SK-N-SH treated with all-trans-retinoic acid at 6 μM for 48 hours (cell line): ENCODE measurements at regions not wholly inside any gene's neighbourhood (a gene's known extent, or its start where the extent isn't known, plus 50 kb on each side); places are given as distances from the start of the nearest gene placed in this dataset.

Experiments
- ATAC-seq: fragments of 200-7000 bp; cut with Tn5 transposase; 3 replicates; pipeline ENCODE4 v1.9.1; 2020; ENCODE audit warnings: mild to moderate bottlenecking, moderate library complexity
- ARNTL ChIP-seq: fragments of 450-650 bp; formaldehyde crosslinking; IDR thresholded peaks from 2 replicates; pipeline ENCODE4 v1.5.0; 2020; ENCODE audit warnings: low read depth, mild to moderate bottlenecking, moderate library complexity, borderline replicate concordance
- BACH2 ChIP-seq: fragments of 250-450 bp; sonication (Bioruptor Pico); IDR thresholded peaks from 2 replicates; pipeline ENCODE4 v1.9.0; 2021; ENCODE audit warnings: mild to moderate bottlenecking, borderline replicate concordance
- CSDC2 ChIP-seq: fragments of 250-450 bp; sonication (Bioruptor Pico); IDR thresholded peaks from 2 replicates; pipeline ENCODE4 v1.5.0; 2020; ENCODE audit warnings: mild to moderate bottlenecking, moderate library complexity
- ESRRG ChIP-seq: fragments of 250-450 bp; sonication (Bioruptor Pico); IDR thresholded peaks from 2 replicates; pipeline ENCODE4 v1.6.1; 2021; ENCODE audit warnings: mild to moderate bottlenecking
- GLIS3 ChIP-seq: fragments of 250-450 bp; sonication (Bioruptor Pico); IDR thresholded peaks from 2 replicates; pipeline ENCODE4 v1.5.0; 2020; ENCODE audit warnings: mild to moderate bottlenecking, moderate library complexity
- OSR1 ChIP-seq: fragments of 250-450 bp; sonication (Bioruptor Pico); IDR thresholded peaks from 2 replicates; pipeline ENCODE4 v1.8.0; 2022; ENCODE audit warnings: moderate library complexity, mild to moderate bottlenecking, inconsistent platforms
- PPARA ChIP-seq: fragments of 250-450 bp; sonication (Bioruptor Pico); IDR thresholded peaks from 2 replicates; pipeline ENCODE4 v1.5.0; 2020; ENCODE audit warnings: mild to moderate bottlenecking, borderline replicate concordance
- RARB ChIP-seq: fragments of 250-450 bp; sonication (Bioruptor Pico); IDR thresholded peaks from 2 replicates; pipeline ENCODE4 v1.8.0; 2021; ENCODE audit warnings: mild to moderate bottlenecking, moderate library complexity
- SNAI2 ChIP-seq: fragments of 250-450 bp; sonication (Bioruptor Pico); IDR thresholded peaks from 2 replicates; pipeline ENCODE4 v1.5.0; 2020; ENCODE audit warnings: mild to moderate bottlenecking, moderate library complexity
- TCF4 ChIP-seq: fragments of 250-450 bp; sonication (Bioruptor Pico); IDR thresholded peaks from 2 replicates; pipeline ENCODE4 v1.8.0; 2021; ENCODE audit warnings: mild to moderate bottlenecking, moderate library complexity, borderline replicate concordance
- TOX ChIP-seq: fragments of 250-450 bp; sonication (Bioruptor Pico); IDR thresholded peaks from 2 replicates; pipeline ENCODE4 v1.8.0; 2021; ENCODE audit warnings: mild to moderate bottlenecking, moderate library complexity, borderline replicate concordance
- ZC3H10 ChIP-seq: fragments of 250-450 bp; sonication (Bioruptor Pico); IDR thresholded peaks from 2 replicates; pipeline ENCODE4 v1.5.1; 2021; ENCODE audit warnings: mild to moderate bottlenecking, moderate library complexity
- ZFP3 ChIP-seq: fragments of 250-450 bp; sonication (Bioruptor Pico); IDR thresholded peaks from 2 replicates; pipeline ENCODE4 v1.5.0; 2020; ENCODE audit warnings: mild to moderate bottlenecking, moderate library complexity
- ZFP30 ChIP-seq: fragments of 450-650 bp; formaldehyde crosslinking; IDR thresholded peaks from 2 replicates; pipeline ENCODE4 v1.5.0; 2022; ENCODE audit warnings: mild to moderate bottlenecking, moderate library complexity
- ZNF565 ChIP-seq: fragments of 450-650 bp; formaldehyde crosslinking; conservative IDR thresholded peaks from 2 replicates; pipeline ENCODE4 v1.5.0; 2020; ENCODE audit warnings: low read depth, mild to moderate bottlenecking, moderate library complexity
- ZNF70 ChIP-seq: fragments of 450-650 bp; formaldehyde crosslinking; IDR thresholded peaks from 2 replicates; pipeline ENCODE4 v1.5.0; 2020; ENCODE audit warnings: mild to moderate bottlenecking, moderate library complexity
- ZNF8 ChIP-seq: fragments of 450-650 bp; formaldehyde crosslinking; IDR thresholded peaks from 2 replicates; pipeline ENCODE4 v1.5.0; 2020; ENCODE audit warnings: mild to moderate bottlenecking, moderate library complexity
- TF ChIP-seq, protein P1 (sequence below): fragments of 250-450 bp; sonication (Bioruptor Pico); IDR thresholded peaks from 2 replicates; pipeline ENCODE4 v1.8.0; 2020; ENCODE audit warnings: mild to moderate bottlenecking, moderate library complexity, borderline replicate concordance
- TF ChIP-seq, protein P2 (sequence below): fragments of 250-450 bp; sonication (Bioruptor Pico); IDR thresholded peaks from 2 replicates; pipeline ENCODE4 v1.5.1; 2021; ENCODE audit warnings: mild to moderate bottlenecking, moderate library complexity
- TF ChIP-seq, protein P3 (sequence below): fragments of 250-450 bp; sonication (Bioruptor Pico); IDR thresholded peaks from 2 replicates; pipeline ENCODE4 v1.5.1; 2020; ENCODE audit warnings: low read depth, mild to moderate bottlenecking, moderate library complexity
- TF ChIP-seq, protein P4 (sequence below): fragments of 250-450 bp; sonication (Bioruptor Pico); IDR thresholded peaks from 2 replicates; pipeline ENCODE4 v1.8.0; 2021; ENCODE audit warnings: low read depth, mild to moderate bottlenecking, moderate library complexity, borderline replicate concordance
- TF ChIP-seq, protein P5 (sequence below): fragments of 250-450 bp; sonication (Bioruptor Pico); IDR thresholded peaks from 2 replicates; pipeline ENCODE4 v1.5.0; 2020; ENCODE audit warnings: mild to moderate bottlenecking, moderate library complexity

DNA sequence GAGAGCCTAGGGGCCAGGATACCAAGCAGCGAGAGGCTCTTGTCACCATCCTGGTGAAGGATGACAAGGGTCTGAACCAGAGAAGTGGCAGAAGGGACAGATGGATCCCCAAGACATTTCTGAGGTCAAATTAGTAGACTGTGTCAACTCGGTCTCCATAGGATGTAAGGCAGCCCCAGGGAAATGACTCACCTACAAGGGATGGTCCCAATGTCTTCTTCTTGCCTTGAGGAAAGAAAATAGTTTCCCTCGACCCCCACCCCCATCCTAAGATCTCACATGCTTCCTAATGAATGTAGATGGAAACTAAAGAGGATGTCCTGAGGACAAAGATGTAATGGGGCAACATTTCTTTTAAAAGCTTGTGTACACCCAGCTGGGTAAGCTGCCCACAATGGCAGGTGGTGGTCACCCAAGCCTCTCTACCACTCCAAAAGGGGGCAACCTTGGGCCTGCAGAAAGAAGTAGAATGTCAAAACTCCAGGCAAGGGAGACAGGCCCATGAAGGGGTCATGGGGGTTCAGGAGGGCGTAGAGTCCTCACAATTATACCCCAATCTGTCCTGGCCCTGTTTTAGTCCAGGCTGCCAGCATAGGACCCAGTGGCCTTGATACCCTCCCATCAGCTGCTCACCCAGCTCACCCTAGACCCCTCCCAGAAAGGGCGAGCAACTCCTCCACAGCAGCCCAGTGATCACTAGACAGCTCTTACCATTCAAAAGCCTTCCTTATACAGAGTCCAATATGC lies 187.4 kb downstream of the ACTL7B start:
- no peak for ATAC-seq
- TF ChIP-seq PPARA (CRISPR knock-in tag) = no peak
- TF ChIP-seq CSDC2 (CRISPR knock-in tag) = no peak
- TF ChIP-seq BACH2 (CRISPR knock-in tag) = no peak
- TF ChIP-seq, protein P1, sequence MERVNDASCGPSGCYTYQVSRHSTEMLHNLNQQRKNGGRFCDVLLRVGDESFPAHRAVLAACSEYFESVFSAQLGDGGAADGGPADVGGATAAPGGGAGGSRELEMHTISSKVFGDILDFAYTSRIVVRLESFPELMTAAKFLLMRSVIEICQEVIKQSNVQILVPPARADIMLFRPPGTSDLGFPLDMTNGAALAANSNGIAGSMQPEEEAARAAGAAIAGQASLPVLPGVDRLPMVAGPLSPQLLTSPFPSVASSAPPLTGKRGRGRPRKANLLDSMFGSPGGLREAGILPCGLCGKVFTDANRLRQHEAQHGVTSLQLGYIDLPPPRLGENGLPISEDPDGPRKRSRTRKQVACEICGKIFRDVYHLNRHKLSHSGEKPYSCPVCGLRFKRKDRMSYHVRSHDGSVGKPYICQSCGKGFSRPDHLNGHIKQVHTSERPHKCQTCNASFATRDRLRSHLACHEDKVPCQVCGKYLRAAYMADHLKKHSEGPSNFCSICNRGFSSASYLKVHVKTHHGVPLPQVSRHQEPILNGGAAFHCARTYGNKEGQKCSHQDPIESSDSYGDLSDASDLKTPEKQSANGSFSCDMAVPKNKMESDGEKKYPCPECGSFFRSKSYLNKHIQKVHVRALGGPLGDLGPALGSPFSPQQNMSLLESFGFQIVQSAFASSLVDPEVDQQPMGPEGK (CRISPR knock-in tag) = no peak
- no peak for TF ChIP-seq ZNF565
- no peak for TF ChIP-seq TOX (CRISPR knock-in tag)
- TF ChIP-seq ZFP3 = no peak
- TF ChIP-seq, protein P2, sequence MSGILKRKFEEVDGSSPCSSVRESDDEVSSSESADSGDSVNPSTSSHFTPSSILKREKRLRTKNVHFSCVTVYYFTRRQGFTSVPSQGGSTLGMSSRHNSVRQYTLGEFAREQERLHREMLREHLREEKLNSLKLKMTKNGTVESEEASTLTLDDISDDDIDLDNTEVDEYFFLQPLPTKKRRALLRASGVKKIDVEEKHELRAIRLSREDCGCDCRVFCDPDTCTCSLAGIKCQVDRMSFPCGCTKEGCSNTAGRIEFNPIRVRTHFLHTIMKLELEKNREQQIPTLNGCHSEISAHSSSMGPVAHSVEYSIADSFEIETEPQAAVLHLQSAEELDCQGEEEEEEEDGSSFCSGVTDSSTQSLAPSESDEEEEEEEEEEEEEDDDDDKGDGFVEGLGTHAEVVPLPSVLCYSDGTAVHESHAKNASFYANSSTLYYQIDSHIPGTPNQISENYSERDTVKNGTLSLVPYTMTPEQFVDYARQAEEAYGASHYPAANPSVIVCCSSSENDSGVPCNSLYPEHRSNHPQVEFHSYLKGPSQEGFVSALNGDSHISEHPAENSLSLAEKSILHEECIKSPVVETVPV (CRISPR knock-in tag) = no peak
- TF ChIP-seq, protein P3, sequence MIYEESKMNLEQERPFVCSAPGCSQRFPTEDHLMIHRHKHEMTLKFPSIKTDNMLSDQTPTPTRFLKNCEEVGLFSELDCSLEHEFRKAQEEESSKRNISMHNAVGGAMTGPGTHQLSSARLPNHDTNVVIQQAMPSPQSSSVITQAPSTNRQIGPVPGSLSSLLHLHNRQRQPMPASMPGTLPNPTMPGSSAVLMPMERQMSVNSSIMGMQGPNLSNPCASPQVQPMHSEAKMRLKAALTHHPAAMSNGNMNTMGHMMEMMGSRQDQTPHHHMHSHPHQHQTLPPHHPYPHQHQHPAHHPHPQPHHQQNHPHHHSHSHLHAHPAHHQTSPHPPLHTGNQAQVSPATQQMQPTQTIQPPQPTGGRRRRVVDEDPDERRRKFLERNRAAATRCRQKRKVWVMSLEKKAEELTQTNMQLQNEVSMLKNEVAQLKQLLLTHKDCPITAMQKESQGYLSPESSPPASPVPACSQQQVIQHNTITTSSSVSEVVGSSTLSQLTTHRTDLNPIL (CRISPR knock-in tag) = no peak
- TF ChIP-seq TCF4 (CRISPR knock-in tag) = no peak
- no peak for TF ChIP-seq ZNF70 (CRISPR knock-in tag)
- TF ChIP-seq ZFP30 = no peak
- TF ChIP-seq, protein P4, sequence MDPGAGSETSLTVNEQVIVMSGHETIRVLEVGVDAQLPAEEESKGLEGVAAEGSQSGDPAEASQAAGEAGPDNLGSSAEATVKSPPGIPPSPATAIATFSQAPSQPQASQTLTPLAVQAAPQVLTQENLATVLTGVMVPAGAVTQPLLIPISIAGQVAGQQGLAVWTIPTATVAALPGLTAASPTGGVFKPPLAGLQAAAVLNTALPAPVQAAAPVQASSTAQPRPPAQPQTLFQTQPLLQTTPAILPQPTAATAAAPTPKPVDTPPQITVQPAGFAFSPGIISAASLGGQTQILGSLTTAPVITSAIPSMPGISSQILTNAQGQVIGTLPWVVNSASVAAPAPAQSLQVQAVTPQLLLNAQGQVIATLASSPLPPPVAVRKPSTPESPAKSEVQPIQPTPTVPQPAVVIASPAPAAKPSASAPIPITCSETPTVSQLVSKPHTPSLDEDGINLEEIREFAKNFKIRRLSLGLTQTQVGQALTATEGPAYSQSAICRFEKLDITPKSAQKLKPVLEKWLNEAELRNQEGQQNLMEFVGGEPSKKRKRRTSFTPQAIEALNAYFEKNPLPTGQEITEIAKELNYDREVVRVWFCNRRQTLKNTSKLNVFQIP (CRISPR knock-in tag) = no peak
- TF ChIP-seq ARNTL (CRISPR knock-in tag) = no peak
- no peak for TF ChIP-seq ESRRG (CRISPR knock-in tag)
- TF ChIP-seq OSR1 (CRISPR knock-in tag) = no peak
- no peak for TF ChIP-seq RARB (CRISPR knock-in tag)
- TF ChIP-seq, all 23 proteins: peak for 0

DNA sequence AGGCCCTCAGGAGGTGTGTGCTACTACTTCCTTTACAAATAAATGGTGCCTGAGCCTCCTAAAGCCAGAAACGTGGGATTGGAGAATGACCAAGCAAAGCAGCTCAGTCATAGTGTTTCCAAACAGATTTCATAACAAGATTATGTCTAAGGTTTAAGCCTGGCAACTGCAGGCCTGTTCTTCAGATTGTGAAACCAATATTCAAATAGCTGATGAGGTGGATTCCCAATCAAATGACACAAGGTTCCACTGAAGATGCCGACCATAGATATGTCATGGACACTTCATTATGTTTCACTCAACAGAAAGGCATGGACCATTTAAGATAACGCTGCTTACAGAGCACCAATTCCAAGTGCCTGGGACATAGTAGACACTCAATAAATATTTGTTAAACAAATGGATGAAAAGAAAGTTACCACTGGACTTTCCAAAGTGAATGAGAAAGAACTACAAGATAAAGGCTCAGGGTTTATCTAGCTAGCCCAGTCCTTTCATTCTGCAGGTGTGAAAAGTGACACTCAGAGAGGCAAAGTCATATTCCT lies 189.5 kb downstream of the ACTL7B start:
- TF ChIP-seq BACH2 (CRISPR knock-in tag) (no peak), ESRRG (CRISPR knock-in tag) (no peak), SNAI2 (CRISPR knock-in tag) (no peak), TCF4 (CRISPR knock-in tag) (no peak), ZNF8 (CRISPR knock-in tag) (no peak), ZC3H10 (CRISPR knock-in tag) (no peak), ARNTL (CRISPR knock-in tag) (no peak), OSR1 (CRISPR knock-in tag) (no peak), GLIS3 (CRISPR knock-in tag) (no peak), ZFP30 (no peak), ZFP3 (no peak), CSDC2 (CRISPR knock-in tag) (no peak)
- TF ChIP-seq, protein P5, sequence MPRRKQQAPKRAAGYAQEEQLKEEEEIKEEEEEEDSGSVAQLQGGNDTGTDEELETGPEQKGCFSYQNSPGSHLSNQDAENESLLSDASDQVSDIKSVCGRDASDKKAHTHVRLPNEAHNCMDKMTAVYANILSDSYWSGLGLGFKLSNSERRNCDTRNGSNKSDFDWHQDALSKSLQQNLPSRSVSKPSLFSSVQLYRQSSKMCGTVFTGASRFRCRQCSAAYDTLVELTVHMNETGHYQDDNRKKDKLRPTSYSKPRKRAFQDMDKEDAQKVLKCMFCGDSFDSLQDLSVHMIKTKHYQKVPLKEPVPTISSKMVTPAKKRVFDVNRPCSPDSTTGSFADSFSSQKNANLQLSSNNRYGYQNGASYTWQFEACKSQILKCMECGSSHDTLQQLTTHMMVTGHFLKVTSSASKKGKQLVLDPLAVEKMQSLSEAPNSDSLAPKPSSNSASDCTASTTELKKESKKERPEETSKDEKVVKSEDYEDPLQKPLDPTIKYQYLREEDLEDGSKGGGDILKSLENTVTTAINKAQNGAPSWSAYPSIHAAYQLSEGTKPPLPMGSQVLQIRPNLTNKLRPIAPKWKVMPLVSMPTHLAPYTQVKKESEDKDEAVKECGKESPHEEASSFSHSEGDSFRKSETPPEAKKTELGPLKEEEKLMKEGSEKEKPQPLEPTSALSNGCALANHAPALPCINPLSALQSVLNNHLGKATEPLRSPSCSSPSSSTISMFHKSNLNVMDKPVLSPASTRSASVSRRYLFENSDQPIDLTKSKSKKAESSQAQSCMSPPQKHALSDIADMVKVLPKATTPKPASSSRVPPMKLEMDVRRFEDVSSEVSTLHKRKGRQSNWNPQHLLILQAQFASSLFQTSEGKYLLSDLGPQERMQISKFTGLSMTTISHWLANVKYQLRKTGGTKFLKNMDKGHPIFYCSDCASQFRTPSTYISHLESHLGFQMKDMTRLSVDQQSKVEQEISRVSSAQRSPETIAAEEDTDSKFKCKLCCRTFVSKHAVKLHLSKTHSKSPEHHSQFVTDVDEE (CRISPR knock-in tag) = no peak
- TF ChIP-seq, protein P1 (CRISPR knock-in tag) = no peak
- TF ChIP-seq, protein P4 (CRISPR knock-in tag) = no peak
- TF ChIP-seq, protein P3 (CRISPR knock-in tag) = no peak
- no peak for ATAC-seq
